GM21526 (cell line): ENCODE measurements at regions not wholly inside any gene's neighbourhood (a gene's known extent, or its start where the extent isn't known, plus 50 kb on each side); places are given as distances from the start of the nearest gene placed in this dataset.

Source experiments
- ATAC-seq: cut with Tn5 transposase; IDR thresholded peaks from one replicate; pipeline ENCODE4 v1.9.1; 2021; ENCODE audit warnings: moderate library complexity; ENCODE audit not compliant: unreplicated experiment, low FRiP score

GRCh38 chr10:131644864-131645658 lies 255.7 kb upstream of the PPP2R2D start:
- no peak for ATAC-seq

GRCh38 chr10:131645756-131646155 lies 255.1 kb upstream of the PPP2R2D start:
- no peak for ATAC-seq

DNA sequence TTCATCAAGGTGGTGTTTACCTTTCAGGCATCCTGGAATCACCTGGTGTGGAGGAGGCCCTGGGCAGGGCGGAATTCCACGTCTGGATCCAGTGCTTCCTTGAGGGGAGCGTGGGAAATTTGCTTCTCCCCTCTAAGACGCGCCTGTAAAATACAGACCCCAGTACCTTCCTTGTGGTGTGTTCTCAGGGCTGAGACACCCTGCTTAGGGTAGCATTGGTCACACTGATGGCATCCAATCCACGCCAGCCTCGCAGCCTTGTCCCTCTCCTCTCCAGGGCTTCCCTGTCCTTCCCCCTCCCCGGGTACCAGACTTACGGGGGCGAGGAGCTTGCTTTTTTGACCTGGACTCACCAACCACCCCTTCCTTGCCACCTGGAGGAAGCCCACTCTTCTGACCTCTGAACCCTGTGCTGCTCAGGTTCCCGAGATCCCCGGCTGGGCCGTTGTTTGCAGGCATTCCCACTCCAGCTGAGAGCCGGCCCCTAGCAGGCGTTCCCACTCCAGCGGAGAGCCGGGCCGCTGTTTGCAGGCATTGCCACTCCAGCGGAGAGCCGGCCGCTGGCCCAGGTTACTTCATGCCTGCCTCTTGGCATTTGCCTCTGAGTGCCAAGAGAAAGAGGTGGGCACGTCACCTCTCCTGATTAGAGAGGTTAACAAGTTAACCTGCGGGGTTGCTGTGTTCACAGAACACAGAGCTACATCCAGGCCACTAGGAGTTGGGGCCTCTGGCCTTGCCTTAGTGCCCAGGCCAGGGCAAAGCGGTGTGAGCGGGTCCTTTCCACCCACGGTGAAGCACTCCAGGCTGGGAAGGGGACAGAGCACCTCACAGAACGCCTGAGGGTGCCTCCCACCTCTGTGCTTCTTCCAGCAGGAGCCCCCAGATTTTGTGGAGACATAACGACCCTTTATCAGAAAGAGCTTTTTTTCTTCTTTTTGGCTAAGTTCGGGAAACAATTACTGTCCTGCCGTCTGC lies 254.0 kb upstream of the PPP2R2D start:
- ATAC-seq, result no peak

GRCh38 chr10:131647789-131648188 lies 253.0 kb upstream of the PPP2R2D start:
- no peak for ATAC-seq

DNA sequence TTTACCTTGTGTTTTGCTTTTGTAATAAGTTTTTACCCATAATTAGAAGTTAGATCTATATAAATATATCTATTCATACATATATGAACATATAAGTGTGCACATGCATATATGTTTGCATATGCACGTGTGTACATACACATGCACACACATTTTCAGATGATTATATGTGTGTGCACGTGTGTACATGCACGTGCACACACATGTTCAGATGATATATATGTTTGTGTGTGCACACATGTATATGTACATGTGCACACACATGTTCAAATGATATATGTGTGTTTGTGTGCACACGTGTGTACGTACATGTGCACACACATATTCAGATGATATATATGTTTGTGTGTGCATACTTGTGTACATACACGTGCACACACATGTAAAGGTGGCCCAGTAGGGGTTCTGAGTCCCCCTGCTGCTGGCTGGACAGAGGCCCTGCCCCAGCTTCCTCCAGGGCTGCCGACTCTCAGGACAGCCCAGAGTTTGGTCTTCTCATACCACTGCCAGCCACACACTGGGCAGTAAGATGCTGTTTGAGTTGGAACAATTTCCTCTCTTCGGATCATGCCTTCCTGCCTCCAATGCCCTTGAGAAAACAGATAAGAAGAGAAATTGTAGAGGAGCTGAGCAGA lies 252.3 kb upstream of the PPP2R2D start:
- no peak for ATAC-seq

DNA sequence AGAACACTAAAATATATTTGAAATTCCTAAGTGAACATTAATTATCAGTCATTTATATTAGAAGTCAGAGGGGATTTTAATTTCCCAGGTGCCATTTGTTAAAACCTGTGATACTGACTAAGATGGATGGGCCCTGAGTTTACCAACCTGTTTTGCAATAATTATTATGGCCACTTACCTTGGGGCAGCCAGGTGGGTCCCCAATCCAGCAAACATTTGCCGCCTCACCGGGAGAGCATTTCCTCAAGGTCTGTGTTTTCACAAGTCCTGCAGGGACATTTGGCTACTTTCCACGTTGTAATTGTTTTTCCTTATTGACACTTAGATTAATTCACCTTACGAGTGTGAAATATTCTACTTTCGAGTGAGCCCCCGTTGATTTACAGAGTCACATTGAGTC lies 251.2 kb upstream of the PPP2R2D start:
- ATAC-seq, result no peak

- no peak for ATAC-seq
Measured at GRCh38 chr10:131650169-131650705, 250.6 kb upstream of the PPP2R2D start.

- ATAC-seq, result no peak
Measured at GRCh38 chr10:131650771-131651673, 249.8 kb upstream of the PPP2R2D start.

GRCh38 chr10:131651674-131652437 lies 249.0 kb upstream of the PPP2R2D start:
- ATAC-seq, result no peak

GRCh38 chr10:131652438-131653139 lies 248.2 kb upstream of the PPP2R2D start:
- no peak for ATAC-seq

GRCh38 chr10:131653140-131653539 lies 247.7 kb upstream of the PPP2R2D start:
- no peak for ATAC-seq

DNA sequence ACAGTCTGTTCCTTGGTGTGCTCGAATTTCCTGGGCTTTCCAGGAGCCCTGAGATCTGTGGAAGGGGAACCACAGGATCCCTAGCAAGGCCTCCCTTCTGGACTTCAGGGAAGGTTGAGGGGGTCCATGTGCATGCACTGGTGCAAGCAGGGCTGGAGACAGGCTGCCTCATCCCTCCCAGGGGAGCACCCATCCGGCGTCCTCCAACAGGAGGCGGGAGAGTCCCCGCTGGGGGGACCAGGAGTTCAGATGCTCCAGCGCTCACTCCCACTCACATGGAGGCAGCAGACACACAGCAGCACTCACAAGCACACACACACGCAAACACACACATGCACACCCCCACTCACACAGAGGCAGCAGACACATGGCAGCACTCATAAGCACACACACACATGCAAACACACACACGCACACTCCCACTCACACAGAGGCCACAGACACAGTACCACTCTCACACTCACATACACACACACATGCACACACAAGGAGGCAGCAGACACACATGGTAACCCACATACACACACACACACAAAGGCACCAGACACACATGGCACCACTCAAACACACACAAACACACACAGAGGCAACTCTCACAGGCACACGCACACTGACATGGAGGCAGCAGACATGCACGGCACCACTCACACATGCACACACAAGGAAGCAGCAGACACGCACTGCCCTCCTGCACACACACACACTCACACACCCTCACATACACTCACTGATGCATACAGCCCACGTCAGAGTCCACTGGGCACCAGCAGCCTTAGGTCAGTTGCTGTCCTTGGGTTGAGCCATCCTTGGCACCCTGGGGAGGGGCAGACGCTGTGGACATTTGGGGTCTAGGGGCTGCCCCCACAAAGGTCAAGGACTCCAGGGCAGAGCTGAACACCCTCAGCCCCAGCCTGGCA lies 247.0 kb upstream of the PPP2R2D start:
- ATAC-seq, result no peak

GRCh38 chr10:131654471-131655087 lies 246.2 kb upstream of the PPP2R2D start:
- ATAC-seq, result no peak

DNA sequence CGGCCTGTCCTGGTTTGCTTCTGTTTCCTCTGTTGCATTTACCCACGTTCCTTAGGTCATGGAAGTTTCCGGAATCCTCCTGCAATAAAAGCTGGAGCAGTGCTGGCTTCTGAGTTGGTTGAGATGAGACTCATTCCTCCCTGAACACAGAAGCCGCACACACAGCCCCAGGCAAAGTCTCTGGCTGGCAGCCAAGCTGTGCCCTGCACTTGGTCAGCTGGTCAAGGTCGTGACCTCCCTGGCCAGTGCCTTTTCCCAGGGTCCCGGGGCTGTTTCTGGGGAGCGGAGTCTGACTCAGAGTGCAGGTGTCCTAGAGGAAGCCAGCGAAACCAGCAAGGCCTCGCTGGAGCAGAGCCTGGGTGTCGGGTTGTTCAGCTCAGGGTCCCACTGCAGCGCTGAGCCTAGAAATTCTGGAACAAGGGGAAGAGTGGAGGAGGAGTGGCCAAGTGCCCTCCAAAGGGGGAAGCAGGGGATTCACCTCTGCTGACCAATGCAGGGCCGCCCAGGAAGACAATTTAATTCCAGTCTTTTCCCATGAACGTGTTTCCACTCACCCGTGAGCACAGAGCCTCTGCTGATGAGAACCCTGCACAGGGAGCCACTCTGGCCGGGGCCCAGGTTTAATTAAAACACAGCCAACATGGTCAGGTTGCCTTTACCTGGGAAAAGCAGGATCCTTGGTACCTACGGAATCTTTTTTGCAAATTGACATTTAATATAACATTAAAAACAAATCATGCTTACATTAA lies 245.5 kb upstream of the PPP2R2D start:
- ATAC-seq, result no peak

GRCh38 chr10:131656009-131656408 lies 244.8 kb upstream of the PPP2R2D start:
- ATAC-seq, result no peak

DNA sequence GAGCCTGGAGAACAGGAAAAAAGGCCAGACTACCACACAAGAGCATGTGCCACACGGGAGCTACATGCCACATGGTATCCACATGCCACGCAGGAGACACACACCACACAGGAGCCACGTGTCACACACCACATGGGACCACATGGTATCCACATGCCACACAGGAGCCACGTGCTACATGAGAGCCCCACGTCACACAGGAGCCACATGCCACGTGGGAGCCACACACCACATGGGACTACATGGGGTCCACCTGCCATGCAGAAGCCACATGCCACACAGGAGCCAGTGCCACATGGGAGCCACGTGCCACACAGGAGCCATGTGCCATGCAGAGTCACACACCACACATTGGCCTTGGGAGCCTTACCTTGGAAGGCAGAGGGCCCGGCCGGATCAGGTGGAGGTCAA lies 244.4 kb upstream of the PPP2R2D start:
- ATAC-seq, result no peak
